Prostate gland (tissue), 2 donors: ENCODE measurements at regions not wholly inside any gene's neighbourhood (a gene's known extent, or its start where the extent isn't known, plus 50 kb on each side); places are given as distances from the start of the nearest gene placed in this dataset.

ENCODE experiments used
- DNase-seq: peaks from one replicate; pipeline ENCODE4 v3.0.0-alpha.2; 2019; ENCODE audit warnings: low spot score
- H3K27ac ChIP-seq, 2 donors: fragments of 200-600 bp; sonication (generic); 2 replicates each; pipeline ENCODE4 v1.5.1; 2017 to 2019
- H3K27me3 ChIP-seq: fragments of 200-600 bp; sonication (generic); replicated peaks from 2 replicates; pipeline ENCODE4 v1.5.1; 2019; ENCODE audit not compliant: insufficient read depth
- H3K36me3 ChIP-seq, 2 donors: fragments of 200-600 bp; sonication (generic); 1 replicate in 1 of 2; 2 replicates in 1 of 2; pipeline versions ENCODE4 v1.5.1 to v1.8.1; 2017 to 2019
- H3K4me1 ChIP-seq: fragments of 200-600 bp; sonication (generic); replicated peaks from 2 replicates; pipeline ENCODE4 v1.5.1; 2019
- H3K4me3 ChIP-seq, 2 donors: fragments of 200-600 bp; sonication (generic); 2 replicates each; pipeline ENCODE4 v1.5.1; 2017 to 2019
- H3K9me3 ChIP-seq: fragments of 200-600 bp; sonication (generic); 2 replicates; pipeline ENCODE4 v1.5.1; 2017
- POLR2A ChIP-seq: fragments of 450-650 bp; IDR thresholded peaks from one replicate; pipeline ENCODE4 v1.6.1; 2016; ENCODE audit warnings: antibody characterized with exemption, mild to moderate bottlenecking
- POLR2AphosphoS5 ChIP-seq: sonication (generic); formaldehyde crosslinking; IDR thresholded peaks from one replicate; pipeline ENCODE4 v1.6.1; 2017; ENCODE audit warnings: antibody characterized with exemption
- WGBS: methylation state at CpG from one replicate; pipeline ENCODE4 v1.1.5; 2018; 5-methylcytosine and 5-hydroxymethylcytosine counted together
- intact Hi-C: fragments of 100-400 bp; cut with DNase I; formaldehyde crosslinking; loops from one replicate; pipeline ENCODE4 v1.14.2; 2022
- TF ChIP-seq, protein P1 (sequence below), 4 experiments: fragments of 200-600 bp in 2 of 4; fragments of 450-650 bp in 2 of 4; sonication (generic) in 2 of 4; IDR thresholded peaks; 1 replicate in 3 of 4; 2 replicates in 1 of 4; pipeline ENCODE4 v1.5.1; 2016 to 2019; ENCODE audit warnings: antibody characterized with exemption in 4 of 4, mild to moderate bottlenecking in 2 of 4, moderate library complexity in 2 of 4

DNA sequence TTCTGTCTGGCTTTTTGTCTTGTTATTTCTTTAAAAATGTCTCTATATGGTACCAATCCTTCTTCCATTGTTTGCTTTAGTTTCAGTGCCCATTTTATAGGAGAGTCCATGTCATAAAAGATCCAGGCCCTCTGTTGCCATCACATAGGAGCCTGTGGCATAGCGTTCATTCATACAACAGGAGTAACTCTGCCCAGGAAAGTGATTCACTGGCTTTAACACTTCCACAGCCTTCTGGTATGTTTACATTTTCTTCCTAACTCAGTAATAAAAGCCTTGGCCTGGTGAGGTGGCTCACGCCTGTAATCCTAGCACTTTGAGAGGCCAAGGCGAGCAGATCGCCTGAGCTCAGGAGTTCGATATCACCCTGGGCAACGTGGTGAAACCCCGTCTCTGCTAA, 519.3 kb upstream of the PTGER4 start:
- WGBS, result 90% methylated on average over 7 of the region's 7 CpGs
- intact Hi-C loops, result no loop called here

DNA sequence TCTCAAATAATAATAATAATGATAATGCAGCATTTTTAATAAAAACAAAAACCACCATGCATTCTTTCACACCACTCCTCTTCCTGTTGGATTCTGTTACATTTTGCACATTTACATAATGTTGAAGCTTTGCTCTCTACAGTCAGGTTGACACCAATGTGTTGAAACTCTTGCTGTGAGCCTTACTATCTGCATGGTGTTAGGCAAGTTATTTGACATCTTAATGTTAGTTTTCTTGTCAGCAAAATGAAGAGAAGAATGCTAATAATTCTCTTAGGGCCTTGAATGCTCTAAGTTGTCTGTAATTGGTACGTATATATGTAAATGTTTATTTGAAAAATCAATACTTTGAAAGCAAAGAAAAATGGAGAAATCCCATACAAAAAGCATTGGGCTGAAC, 525.5 kb upstream of the PTGER4 start:
- intact Hi-C loops, result no loop called here
- Histone ChIP-seq H3K27ac (no peak overlapping the region), H3K9me3 (no peaks in the 10 kb centered on the region), H3K36me3 (no peaks in the 10 kb centered on the region), H3K4me3 (no peak overlapping the region), H3K27me3 (no peaks in the 10 kb centered on the region), H3K4me1 (no peaks in the 10 kb centered on the region)
- DNase-seq, result no peak
- TF ChIP-seq, protein P1, sequence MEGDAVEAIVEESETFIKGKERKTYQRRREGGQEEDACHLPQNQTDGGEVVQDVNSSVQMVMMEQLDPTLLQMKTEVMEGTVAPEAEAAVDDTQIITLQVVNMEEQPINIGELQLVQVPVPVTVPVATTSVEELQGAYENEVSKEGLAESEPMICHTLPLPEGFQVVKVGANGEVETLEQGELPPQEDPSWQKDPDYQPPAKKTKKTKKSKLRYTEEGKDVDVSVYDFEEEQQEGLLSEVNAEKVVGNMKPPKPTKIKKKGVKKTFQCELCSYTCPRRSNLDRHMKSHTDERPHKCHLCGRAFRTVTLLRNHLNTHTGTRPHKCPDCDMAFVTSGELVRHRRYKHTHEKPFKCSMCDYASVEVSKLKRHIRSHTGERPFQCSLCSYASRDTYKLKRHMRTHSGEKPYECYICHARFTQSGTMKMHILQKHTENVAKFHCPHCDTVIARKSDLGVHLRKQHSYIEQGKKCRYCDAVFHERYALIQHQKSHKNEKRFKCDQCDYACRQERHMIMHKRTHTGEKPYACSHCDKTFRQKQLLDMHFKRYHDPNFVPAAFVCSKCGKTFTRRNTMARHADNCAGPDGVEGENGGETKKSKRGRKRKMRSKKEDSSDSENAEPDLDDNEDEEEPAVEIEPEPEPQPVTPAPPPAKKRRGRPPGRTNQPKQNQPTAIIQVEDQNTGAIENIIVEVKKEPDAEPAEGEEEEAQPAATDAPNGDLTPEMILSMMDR (IDR thresholded peaks at IDR 0.05), result no peak
- no peak for TF ChIP-seq POLR2A
- no peak for TF ChIP-seq POLR2AphosphoS5
- 84% methylated on average over 1 of the region's 1 CpG for WGBS

More for the DNA sequence above, 519.3 kb upstream of the PTGER4 start:
- no peak for DNase-seq
- TF ChIP-seq POLR2A, result no peak
- TF ChIP-seq, protein P1 (IDR thresholded peaks at IDR 0.05), result no peak
- no peak for TF ChIP-seq POLR2AphosphoS5
- no peaks in the 10 kb centered on the region for H3K27me3 ChIP-seq
- H3K36me3 ChIP-seq, result no peaks in the 10 kb centered on the region
- no peak overlapping the region for H3K27ac ChIP-seq
- no peaks in the 10 kb centered on the region for H3K4me1 ChIP-seq
- no peak overlapping the region for H3K4me3 ChIP-seq
- no peaks in the 10 kb centered on the region for H3K9me3 ChIP-seq

DNA sequence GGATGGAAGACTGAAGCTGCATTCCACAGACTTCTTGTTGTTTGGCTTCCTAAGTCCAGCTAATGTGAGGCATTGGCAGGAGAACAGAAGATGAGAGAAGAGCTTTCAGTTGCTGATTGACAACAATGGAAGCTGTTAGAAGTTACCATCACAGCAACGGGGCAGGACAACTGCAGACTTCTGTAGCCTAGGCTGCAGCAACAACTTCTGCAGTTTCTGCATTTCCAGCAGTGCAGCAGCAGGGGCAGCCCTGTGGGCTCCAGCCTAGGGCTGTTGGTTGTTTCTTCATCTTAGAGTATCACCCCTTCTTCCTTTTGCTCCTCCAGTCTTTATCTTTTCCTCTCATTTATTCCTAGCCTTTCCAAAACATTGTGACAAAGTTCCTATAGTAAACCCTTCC, 528.8 kb upstream of the PTGER4 start:
- no peak for DNase-seq
- Histone ChIP-seq H3K9me3 (no peaks in the 10 kb centered on the region), H3K36me3 (no peaks in the 10 kb centered on the region), H3K4me3 (no peak overlapping the region), H3K27me3 (no peaks in the 10 kb centered on the region), H3K27ac (no peak overlapping the region), H3K4me1 (no peaks in the 10 kb centered on the region)
- 46% methylated on average over 1 of the region's 1 CpG for WGBS
- TF ChIP-seq POLR2AphosphoS5 (no peak), POLR2A (no peak)
- TF ChIP-seq, protein P1 (IDR thresholded peaks at IDR 0.05), result no peak
- intact Hi-C loops, result no loop called here

DNA sequence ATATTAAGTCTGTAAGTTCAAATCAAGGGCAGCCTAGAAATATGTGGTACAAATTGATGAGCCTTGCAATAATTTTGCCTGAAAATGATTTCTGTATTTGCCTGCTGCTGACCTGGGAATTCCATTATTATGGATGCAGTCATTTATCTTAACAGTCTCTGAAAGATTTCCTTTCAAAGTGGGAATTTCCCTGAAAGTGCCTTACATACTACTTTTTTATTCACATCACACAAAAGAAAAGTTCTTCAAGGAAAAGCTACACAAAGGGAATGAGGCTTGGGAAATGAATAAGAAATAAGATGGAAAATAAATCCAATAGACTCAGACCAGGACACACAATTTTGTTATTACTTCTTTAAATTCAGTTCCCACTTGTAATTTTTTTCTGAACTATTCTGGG, 537.8 kb upstream of the PTGER4 start:
- DNase-seq, result no peak
- intact Hi-C loops, result no loop called here
- no peaks in the 10 kb centered on the region for H3K27me3 ChIP-seq
- TF ChIP-seq, protein P1 (IDR thresholded peaks at IDR 0.05), result no peak
- TF ChIP-seq POLR2AphosphoS5 (no peak), POLR2A (no peak)
- no peak overlapping the region for H3K4me3 ChIP-seq
- H3K27ac ChIP-seq, result no peak overlapping the region
- H3K4me1 ChIP-seq, result no peaks in the 10 kb centered on the region
- H3K9me3 ChIP-seq, result no peaks in the 10 kb centered on the region
- H3K36me3 ChIP-seq, result no peaks in the 10 kb centered on the region

DNA sequence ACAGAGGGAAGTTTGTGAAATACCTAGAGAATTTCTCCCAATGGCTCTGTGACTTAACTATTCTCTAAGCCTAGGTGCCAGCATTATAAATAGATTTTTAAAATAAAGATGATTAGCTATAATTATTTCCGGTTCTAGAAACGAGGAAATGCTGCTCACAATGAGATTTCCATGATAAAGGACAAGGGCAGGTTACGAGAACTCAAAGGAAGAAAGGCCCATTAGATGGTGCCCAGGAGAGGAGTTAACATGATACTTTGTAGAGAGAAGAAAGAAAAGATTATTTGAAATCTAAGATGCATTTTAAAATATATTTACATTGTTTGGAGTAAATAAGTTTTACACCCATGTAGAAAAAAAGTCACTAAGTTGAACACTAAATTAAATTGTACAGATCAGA, 538.3 kb upstream of the PTGER4 start:
- DNase-seq, result no peak
- Histone ChIP-seq H3K9me3 (no peaks in the 10 kb centered on the region), H3K27me3 (no peaks in the 10 kb centered on the region), H3K27ac (no peak overlapping the region), H3K4me3 (no peak overlapping the region), H3K36me3 (no peaks in the 10 kb centered on the region), H3K4me1 (no peaks in the 10 kb centered on the region)
- TF ChIP-seq POLR2A (no peak), POLR2AphosphoS5 (no peak)
- TF ChIP-seq, protein P1 (IDR thresholded peaks at IDR 0.05), result no peak
- intact Hi-C loops, result no loop called here
- WGBS, result 76% methylated on average over 3 of the region's 3 CpGs
